ENCODE measurements at regions not wholly inside any gene's neighbourhood (a gene's known extent, or its start where the extent isn't known, plus 50 kb on each side); places are given as distances from the start of the nearest gene placed in this dataset.

DNA sequence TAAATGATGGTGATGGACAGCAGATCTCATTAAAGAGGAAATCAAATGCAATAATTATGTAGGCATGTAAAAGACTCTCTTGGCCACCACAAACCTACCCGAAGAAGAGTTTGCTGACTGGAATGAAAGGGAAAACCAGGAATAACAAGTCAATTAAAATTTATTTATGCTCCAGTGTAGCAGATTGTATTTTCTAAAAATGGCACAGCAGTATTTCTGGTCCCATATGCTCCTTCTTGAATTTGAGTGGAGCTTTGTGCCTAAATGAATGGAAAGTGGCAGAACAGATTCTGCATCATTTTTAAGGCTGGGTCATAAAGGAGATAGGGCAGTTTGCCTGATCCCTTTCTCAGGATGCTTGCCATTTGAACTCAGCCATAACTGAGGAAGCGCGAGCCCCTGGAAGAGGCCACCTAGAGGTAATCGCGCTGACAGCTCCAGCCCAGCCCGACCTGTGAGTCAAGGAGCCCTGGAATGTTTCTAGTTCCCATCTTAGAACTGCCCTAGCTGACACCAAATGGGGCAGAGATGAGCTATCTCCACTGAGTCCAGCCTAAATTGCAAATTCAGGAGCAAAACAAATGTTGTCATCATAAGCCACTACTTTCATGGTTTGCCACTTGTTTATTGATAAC lies 229.2 kb upstream of the TMTC1 start:
- no peak for DNase-seq

DNA sequence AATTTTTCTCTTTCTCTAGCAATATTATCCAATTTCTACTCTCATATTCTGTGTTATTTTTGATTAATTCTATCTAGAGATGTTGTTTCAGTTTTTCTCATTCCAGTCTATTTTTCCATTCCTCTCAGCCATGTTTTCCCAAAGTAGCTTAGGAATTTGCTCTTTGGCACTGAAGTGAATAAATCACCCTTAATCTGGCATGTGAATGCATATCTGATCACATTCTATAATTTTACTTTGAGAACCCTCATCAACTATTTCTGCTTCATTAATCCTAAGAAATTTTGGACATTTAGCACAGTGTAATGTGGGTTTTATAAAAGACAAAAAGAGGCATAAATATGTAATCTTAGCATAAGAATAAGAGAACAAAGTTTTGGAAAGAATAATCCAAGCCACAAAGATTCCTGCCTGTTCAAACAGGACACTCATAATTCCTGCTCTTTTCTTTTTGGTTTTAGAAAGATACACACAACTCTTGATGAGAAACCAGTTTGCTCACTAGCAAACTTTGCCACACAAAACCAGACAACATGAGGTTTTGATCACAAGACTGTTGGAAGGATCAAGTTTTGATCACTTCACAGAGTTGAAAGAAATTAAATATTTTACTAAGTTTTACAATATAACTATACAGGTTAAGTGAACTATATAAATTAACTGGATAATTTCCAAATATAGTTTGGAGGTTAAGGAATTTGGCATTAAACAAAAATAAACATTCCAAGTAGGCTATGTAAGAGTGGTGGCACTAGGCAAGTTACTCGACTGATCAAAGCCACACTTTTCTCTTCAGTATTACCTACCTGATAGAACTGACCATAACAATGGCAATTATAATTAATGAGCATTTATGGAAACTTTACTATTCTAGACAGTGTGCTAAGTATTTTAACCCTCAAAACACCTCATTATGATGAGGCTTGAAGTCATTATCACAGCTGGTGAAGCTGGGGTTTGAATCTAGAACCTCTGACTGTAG lies 226.6 kb upstream of the TMTC1 start:
- no peak for DNase-seq

DNA sequence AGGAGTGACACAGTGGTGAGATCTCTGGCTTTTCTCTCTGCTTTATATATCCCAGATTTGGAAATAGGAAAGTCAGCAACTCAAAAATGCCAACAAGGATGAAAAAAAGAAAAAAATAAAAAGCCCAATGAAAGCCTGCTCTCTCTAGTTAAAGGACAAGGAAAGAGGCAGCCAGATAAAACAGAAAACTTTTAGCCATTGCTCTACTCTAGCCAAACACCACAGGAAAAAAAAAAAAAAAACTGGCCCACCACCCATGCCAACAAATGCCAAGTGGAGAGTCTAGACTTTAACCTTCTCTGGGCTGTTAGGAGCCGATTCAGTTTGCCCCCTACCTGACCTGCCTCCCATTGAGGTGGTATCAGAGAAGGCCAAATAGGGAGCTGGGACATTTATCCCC lies 222.3 kb upstream of the TMTC1 start:
- no peak for DNase-seq

DNA sequence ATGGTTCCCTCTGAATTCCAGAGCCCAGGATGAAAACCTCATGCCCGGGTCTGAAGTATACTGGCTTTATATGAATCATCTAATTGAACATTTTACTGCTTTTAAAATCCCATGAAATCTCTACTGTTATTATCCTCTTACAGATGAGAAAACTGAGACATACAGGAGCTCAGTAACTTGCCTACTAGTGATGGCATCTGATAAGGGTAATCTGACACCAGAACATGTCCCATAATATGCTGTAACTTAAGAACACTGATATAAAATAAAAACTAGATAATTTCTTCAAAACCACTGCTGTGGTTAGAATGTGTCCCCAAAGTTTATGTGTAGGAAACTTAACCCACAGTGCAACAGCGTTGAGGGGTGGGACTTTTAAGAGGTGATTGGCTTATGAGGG lies 219.6 kb upstream of the TMTC1 start:
- no peak for DNase-seq

DNA sequence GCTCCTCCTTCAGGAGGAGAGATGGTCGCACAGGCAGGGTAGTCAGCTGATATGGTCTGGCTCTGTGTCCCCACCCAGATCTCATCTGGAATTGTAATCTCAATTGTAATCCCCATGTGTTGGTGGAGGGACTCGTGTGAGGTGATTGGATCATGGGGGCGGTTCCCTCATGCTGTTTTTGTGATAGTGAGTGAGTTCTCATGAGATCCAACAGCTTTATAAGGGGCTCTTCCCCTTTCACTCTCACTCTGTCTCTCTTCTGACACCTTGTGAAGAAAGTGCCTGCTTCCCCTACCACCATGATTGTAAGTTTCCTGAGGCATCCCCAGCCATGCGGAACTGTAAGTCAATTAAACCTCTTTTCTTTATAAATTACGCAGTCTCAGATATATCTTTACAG lies 218.9 kb upstream of the TMTC1 start:
- DNase-seq, result no peak

DNA sequence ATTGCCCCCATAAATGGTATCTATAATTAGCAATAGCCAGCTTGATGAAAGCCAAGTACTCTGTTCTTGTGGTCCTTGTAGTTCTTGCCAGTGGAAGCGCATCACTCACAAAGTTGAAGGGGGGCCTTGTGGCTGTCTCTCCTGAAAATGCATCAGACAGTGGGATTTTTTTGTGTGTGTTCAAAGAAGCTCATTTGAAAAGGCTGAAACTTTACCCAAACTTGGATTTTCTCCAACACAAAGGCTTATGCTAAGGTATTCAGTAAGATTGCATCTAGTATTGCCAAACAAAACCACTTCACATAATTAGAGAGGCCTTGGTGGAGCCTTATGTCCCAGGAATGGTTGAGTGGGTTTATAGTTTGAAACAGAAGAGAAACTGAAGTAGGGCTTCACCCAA lies 216.7 kb upstream of the TMTC1 start:
- no peak for DNase-seq

DNA sequence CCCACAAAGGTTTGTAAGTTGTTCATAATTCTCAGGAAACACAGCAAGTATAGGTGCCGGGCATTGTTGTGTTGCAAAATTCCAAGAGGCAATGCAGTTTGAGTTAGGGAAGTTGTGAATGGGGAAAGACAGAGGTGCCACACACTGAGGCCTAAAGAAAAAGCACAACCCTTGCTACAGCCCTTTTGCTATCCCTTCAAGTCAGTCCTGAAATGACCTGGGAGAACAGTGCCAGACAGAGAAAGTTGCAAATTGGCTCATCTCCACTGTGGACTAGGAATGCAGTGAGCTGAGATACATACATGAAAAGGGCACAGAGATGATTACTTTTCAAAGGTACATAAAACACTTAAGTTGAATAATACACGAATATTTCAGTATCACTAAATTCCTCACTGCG lies 213.3 kb upstream of the TMTC1 start:
- no peak for DNase-seq

DNA sequence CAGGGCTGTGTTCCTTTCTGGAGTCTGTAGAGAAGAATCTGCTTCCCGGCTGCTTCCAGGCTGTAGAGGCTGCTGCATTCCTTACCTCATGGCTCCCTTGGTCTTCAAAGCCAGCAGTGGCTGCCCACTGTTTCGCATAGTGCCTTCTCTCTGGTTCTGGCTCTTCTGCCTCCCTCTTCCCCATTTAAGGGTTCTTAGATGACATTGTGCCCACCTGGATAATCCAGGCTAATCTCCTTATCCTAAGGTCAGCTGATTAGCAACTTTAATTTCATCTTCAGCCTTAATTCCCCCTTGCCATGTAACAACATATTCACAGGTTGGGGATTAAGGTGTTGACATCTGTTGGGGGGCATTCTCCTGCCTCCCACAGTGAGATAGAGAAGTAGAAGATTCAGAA lies 208.6 kb upstream of the TMTC1 start:
- DNase-seq, result no peak

DNA sequence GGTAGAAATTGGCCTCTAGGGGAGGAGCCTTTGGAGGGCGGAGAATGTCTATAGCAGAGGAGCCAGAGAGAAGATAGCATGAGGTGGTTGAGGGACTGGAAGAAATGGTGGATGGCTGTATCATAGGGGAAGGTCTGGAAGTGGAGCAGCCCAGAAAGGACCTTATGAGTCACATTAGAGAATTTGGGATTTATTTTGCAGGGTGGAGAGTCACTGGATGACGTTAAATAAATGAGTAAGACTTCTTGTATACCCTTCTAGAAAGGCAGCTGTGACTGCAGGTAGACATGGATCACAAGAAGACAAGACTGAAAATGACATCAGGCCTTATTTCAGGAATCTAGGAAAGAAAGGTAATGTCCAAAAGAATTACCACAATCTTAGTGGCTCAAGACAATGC lies 208.2 kb upstream of the TMTC1 start:
- DNase-seq, result no peak

DNA sequence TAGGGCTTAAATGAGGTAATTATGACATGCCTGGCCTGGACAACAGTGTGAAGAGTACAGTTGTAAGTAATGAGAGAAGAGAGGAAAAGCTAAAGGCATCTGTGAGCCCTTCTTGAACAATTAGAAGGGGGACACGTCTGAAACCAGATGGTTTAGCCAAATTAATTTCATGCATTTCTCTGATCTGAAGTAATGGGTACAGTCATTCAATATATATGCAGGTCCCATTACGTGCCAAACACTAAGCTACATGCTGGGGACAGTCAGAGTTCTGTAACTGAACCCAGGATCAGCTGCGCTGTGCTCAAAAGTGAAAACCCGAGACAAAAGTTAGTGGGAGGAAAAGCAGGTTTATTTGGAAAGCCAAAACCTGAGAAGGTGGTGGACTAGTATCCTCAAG lies 207.2 kb upstream of the TMTC1 start:
- no peak for DNase-seq

DNA sequence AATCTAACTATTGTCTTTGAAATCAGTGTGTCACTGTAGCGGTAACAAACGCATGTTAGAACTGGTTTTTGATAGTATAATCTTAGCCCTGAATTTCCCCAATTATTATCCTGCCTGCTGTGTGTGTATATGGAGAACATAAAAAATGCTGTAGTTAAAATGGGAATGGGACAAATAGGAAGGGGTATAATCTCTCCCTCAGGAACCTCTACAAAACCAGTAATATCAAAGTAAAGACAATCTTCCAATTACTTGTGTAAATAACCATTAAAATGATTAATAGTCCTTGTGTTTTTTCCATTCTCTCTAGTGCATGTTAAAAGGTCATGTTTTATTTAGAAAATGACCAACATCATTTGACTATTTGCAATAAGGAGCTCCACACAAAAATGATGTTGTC lies 200.1 kb upstream of the TMTC1 start:
- no peak for DNase-seq

DNA sequence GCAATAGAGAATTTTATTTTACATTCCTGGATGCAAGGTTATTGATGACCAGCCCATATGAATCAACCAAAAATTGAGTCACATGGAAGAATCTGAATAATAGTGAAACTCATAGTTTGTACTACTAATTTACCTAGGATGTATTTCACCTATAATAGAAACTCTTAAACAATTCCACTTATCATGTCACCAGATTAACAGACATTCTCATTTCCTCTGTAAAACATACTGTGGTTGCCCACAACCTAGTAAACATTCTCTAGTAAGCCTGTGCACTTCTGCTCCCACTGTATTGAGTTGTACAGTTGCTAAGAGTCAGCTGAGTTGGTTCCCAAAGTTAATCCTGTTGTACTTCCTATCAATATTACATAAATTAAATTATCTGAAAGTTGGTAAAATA lies 196.6 kb upstream of the TMTC1 start:
- peak; percentile 3 for DNase-seq

DNA sequence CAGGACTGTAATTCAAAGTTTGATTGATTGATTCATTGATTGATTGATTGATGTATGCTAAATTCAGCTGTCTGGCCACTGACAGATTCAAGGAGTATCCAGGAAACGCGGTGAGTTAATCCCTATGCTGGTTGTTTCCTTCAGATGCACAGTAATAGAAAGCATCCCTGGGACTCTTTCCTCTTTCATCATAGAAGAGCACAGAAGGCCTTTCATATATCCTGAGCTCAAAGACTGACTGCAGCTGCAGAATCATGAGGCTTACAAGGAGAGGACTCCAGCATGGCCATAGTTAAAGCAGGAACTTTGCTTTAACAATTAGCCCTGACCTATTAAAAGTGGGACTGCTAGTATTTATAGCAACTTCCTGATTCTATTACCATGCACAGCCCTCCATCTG lies 187.7 kb upstream of the TMTC1 start:
- peak; percentile 11 for DNase-seq

DNA sequence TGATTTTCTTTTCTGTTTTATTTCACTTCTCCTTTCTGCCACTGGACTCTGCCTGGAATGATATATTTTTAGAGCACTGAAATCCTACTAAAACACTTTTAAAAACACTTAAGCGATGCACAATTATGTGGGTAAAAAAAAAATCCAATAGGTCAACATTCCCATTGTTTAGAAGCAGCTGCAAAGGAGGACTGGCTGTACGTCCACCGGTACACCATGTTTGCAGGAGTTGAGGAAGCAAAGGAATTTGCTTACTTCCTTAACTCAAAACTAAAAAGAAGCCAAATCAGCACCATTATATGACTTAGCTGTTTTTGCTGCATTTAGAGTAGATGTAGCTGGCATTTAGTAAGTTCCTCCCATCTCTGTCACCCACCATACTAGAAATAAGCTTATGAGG lies 186.8 kb upstream of the TMTC1 start:
- DNase-seq, result peak; percentile 39

DNA sequence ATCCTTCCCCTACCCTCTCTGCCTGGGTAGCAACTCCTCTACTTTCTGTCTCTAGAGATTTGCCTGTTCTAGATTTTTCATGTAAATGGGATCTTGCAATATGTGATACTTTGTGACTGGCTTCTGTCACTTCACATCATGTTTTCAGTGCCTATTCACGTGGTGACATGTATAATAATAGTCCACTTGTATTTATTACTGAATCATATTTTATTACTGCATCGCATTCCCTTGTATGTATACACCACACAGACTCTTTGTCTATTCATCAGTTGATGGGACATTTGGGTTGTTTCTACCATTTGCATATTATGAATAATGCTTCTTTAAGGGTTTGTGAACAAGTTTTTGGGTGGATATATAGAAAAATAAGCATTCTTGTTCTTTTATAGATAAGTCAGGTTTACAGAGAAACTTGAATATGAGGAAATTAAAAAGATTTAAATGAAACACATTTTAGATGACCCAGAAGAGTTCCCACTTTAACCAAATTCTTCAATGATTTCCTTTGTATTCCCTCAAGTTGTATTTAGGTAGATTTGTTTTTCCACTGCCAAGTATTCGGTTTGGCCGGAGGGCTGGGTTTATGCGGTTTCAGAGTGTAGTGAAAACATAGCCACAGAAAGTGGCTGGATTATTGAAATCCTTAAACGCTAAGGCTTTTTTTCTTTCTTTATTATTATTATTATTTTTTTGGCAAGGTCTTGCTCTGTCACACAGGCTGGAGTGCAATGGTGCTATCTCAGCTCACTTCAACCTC lies 178.7 kb upstream of the TMTC1 start:
- DNase-seq, result no peak

DNA sequence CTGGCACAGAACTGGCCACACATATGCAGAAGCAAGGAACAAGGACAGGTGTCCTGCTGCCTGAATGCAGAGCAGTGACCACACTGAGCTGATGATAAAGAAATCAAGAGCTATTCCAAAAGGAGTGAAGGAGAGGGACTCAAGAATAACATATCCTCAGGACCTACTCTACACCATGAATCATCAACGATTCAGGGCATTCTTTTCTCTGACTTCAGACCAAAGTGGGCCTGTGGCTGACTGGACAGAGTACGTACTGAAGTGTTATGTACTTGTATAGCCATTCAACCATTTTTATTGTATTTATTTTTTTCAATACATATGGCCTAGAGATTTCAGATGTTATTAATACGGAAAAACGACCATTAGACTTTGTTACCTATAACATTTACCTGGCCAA lies 177.5 kb upstream of the TMTC1 start:
- no peak for DNase-seq

DNA sequence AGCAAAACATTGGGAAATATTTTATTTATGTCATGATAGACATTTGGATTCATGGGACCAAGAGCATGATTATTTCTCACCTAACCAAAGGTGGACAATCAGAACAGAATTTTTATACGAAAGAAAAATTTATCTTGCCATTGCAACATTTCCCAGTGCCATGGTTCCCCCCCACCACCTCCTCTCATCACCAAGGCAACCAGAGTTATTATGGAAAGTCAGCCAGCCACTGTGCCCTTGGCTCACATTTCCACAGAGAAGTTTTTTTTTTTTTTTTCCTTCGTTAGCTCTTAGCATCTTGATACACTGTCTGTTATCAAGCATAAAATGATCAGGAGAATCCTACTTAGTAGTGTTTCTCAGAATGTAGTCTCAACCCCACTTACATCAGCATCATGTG lies 176.4 kb upstream of the TMTC1 start:
- DNase-seq, result no peak

DNA sequence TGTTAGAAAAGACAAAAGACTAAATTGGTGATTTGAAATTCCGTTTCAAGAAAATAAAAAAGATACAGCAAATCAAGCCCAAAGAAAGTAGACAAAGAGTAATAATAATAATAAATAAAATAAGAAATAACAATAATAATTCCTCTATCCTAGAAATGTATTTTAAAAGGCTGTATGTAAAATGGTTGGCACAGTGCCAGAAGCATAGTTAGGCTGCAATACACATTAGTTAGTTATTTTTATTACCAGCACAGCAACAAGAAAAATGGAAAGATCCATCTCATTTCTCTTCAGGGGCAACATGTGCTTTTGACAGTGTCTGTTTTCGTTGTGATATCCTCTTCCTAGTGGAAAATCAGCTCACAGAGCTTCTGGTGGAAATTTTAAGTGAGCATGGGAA lies 174.1 kb upstream of the TMTC1 start:
- no peak for DNase-seq

DNA sequence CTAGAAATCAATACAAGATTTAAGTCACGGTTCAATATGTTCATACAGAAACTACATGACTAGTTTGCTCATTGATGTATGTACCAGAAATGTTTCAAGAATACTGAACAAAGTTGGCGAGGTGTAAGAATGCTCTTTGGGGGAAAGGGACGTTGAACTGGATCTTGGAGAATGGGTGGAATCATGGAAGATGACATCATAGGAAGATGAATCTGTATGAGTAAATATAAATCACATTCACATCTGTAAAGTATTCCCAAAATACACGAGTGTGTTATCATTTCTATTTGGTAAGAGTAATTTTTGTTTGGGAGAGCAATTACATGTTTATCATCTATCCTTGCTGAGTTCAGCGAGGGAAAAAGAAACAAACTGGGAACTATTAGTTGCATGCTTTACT lies 162.2 kb upstream of the TMTC1 start:
- DNase-seq, result no peak

DNA sequence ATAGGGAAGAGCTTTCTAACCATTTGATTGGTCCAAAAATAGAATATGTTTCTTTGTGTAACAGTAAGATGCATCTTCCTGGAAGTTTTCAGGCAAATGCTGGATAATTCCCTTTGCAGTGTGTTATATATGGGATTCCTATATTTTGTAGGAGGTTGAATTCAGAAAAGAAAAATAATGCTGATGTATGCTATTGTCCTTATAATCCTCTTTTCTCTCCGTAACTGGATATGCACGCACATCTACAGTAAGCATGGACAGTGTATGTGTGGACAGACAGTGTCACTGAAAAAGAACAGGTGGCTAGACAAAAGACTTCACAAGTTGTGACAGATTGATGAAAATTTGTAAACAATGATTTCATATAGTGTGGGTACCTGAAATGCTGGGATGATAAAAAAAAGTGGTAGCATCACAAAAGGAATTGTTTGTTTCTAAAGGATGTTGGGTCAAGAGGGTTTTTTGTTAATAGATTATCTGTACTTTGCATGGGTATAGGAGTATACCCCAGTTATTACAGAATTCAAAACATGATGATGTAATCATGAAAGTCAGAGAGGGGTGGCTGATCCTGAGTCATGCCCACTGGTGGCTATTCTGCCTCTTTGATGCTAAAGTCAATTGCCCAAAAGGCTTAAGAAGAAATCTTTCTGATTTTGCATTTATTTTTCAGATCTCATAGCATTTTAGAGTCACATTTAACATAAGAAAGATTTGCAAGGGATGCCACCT lies 160.7 kb upstream of the TMTC1 start:
- DNase-seq, result no peak

DNA sequence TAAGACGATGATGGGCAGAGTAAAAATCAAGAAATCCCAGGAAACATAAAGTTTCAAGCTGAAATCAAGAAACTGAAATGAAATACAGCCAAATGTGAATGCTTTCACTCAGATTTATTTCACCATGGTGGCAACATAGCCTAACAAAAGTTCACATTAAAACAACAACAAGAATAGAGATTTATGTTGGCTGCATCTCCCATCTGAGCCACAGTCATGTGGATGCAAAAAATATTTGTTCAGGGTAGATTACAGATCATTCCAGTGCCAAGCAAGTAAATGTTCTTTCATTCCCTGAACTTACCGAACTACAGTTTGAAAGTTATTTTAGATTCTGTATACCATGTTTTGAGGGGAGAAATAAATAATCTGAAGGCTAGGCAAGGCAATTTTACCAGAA lies 159.9 kb upstream of the TMTC1 start:
- no peak for DNase-seq

DNA sequence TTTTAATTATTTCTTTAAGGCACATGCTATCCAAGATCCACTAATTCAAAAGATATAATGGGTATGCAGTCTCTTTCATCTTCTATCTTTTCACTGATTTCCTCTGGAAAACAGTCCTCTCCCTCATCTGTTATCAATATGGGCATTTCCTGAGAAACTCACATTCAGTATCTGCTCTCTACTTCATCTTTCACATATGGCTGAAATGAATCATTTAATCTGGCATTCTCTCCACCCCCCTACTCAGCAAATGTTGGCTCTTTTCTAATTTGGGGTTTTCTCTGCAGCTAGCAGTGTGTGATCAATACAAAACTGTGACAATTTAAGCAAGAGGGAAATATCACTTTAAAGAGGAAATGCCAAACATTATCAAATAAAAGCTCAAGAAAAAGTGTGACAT lies 157.1 kb upstream of the TMTC1 start:
- no peak for DNase-seq

DNA sequence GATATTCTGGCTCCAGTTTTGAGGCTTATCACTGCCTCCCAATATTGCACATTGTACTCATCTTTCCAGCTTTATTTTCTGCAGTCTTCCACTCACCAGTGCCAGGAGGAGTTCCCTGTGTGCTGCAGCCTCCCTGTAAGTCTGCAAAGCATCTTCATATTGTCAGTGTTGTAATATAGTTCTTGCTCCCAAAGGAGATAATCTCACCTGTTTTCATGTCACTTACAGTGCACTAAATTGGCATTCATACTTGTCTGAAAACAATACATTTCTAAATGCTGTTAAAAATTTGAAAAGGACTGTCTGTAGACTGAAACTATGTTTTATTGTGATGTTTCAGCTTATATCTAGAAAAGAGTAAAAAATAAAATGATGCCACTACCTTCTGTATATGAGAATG lies 146.8 kb upstream of the TMTC1 start:
- no peak for DNase-seq

All from MV-4-11 (cell line).